ENCODE measurements at regions not wholly inside any gene's neighbourhood (a gene's known extent, or its start where the extent isn't known, plus 50 kb on each side); places are given as distances from the start of the nearest gene placed in this dataset.
"Not testable (repeated sequence)": the region's sequence is repeated elsewhere in the genome, so short reads cannot be mapped to it uniquely, and the experiment has no call there.

DNA sequence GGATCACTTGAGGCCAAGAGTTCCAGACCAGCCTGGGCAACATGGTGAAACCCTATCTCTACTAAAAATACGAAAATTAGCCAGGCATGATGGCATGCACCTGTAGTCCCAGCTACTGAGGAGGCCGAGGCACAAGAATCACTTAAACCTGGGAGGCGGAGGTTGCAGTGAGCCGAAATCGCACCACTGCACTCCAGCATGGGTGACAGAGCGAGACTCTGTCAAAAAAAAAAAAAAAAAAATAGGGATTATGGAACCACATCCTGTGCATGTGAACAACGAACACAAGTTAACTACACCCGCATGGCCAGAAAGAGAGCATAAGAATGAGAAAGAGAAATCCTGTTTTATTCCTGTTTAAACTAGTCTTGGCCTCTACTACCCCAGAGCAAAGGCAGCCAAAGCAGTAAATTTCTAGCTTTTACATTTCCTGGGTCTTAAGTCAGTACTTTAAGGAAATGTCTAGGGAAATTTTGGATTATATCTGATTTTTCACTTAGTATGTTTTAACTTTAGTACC lies 79.1 kb downstream of the KATNIP start:
- H3K27ac Mint-ChIP-seq, result peak overlapping the region in 1 of 2 donors; percentile 21
- H3K9me3 Mint-ChIP-seq, result not testable (repeated sequence)

GRCh38 chr16:27632216-27632615 lies 82.3 kb downstream of the KATNIP start:
- ATAC-seq (no peak), DNase-seq (ENCODE audit: low spot score) (no peak)
- Mint-ChIP-seq H3K27me3 (no peaks in the 10 kb centered on the region), H3K27ac (no peak overlapping the region), H3K9me3 (no peaks in the 10 kb centered on the region), H3K4me3 (no peak overlapping the region), H3K4me1 (ENCODE audit: low read depth in 2 of 2) (no peaks in the 10 kb centered on the region), H3K36me3 (no peaks in the 10 kb centered on the region)

More for the DNA sequence above, 79.1 kb downstream of the KATNIP start:
- not testable (repeated sequence) for ATAC-seq; H3K4me3 Mint-ChIP-seq; H3K4me1 Mint-ChIP-seq (ENCODE audit: low read depth in 2 of 2); H3K27me3 Mint-ChIP-seq; H3K36me3 Mint-ChIP-seq; DNase-seq (ENCODE audit: low spot score)

- H3K9me3 Mint-ChIP-seq, result no peaks in the 10 kb centered on the region
- ATAC-seq, result no peak
- no peaks in the 10 kb centered on the region for H3K36me3 Mint-ChIP-seq
- H3K4me3 Mint-ChIP-seq, result no peak overlapping the region
- no peak for DNase-seq (ENCODE audit: low spot score)
- H3K27ac Mint-ChIP-seq, result no peak overlapping the region
- no peaks in the 10 kb centered on the region for H3K4me1 Mint-ChIP-seq (ENCODE audit: low read depth in 2 of 2)
- H3K27me3 Mint-ChIP-seq, result no peaks in the 10 kb centered on the region
Measured at GRCh38 chr16:27633221-27633620, 83.3 kb downstream of the KATNIP start.

GRCh38 chr16:27633721-27634120 lies 83.8 kb downstream of the KATNIP start:
- H3K36me3 Mint-ChIP-seq, result no peaks in the 10 kb centered on the region
- H3K9me3 Mint-ChIP-seq, result no peaks in the 10 kb centered on the region
- H3K27me3 Mint-ChIP-seq, result no peaks in the 10 kb centered on the region
- ATAC-seq (no peak), DNase-seq (ENCODE audit: low spot score) (no peak)
- H3K4me1 Mint-ChIP-seq (ENCODE audit: low read depth in 2 of 2), result no peaks in the 10 kb centered on the region
- H3K27ac Mint-ChIP-seq, result no peak overlapping the region
- H3K4me3 Mint-ChIP-seq, result no peak overlapping the region

- Mint-ChIP-seq H3K4me1 (ENCODE audit: low read depth in 2 of 2) (no peaks in the 10 kb centered on the region), H3K36me3 (no peaks in the 10 kb centered on the region), H3K27me3 (no peaks in the 10 kb centered on the region), H3K9me3 (no peaks in the 10 kb centered on the region), H3K27ac (no peak overlapping the region), H3K4me3 (no peak overlapping the region)
- no peak for DNase-seq (ENCODE audit: low spot score)
- ATAC-seq, result no peak
Measured at GRCh38 chr16:27634779-27635178, 84.8 kb downstream of the KATNIP start.

GRCh38 chr16:27636453-27637240 lies 86.7 kb downstream of the KATNIP start:
- H3K9me3 Mint-ChIP-seq, result no peaks in the 10 kb centered on the region

GRCh38 chr16:27638833-27639560 lies 89.1 kb downstream of the KATNIP start:
- no peaks in the 10 kb centered on the region for H3K4me1 Mint-ChIP-seq (ENCODE audit: low read depth in 2 of 2)
- H3K9me3 Mint-ChIP-seq, result peaks cover 3% of the 10 kb centered on the region
- no peaks in the 10 kb centered on the region for H3K27me3 Mint-ChIP-seq
- H3K4me3 Mint-ChIP-seq, result no peak overlapping the region
- no peak for ATAC-seq
- H3K27ac Mint-ChIP-seq, result no peak overlapping the region
- no peaks in the 10 kb centered on the region for H3K36me3 Mint-ChIP-seq
- no peak for DNase-seq (ENCODE audit: low spot score)

More at GRCh38 chr16:27636453-27637240, 86.7 kb downstream of the KATNIP start:
- DNase-seq (ENCODE audit: low spot score) (no peak), ATAC-seq (no peak)
- Mint-ChIP-seq H3K27ac (no peak overlapping the region), H3K4me1 (ENCODE audit: low read depth in 2 of 2) (no peaks in the 10 kb centered on the region), H3K27me3 (no peaks in the 10 kb centered on the region), H3K4me3 (no peak overlapping the region), H3K36me3 (no peaks in the 10 kb centered on the region)

GRCh38 chr16:27639561-27640276 lies 89.8 kb downstream of the KATNIP start:
- no peak overlapping the region for H3K4me3 Mint-ChIP-seq

GRCh38 chr16:27640277-27640600 lies 90.3 kb downstream of the KATNIP start:
- Mint-ChIP-seq H3K4me1 (ENCODE audit: low read depth in 2 of 2) (no peaks in the 10 kb centered on the region), H3K9me3 (peaks cover 3% of the 10 kb centered on the region), H3K36me3 (no peaks in the 10 kb centered on the region), H3K27me3 (no peaks in the 10 kb centered on the region), H3K4me3 (no peak overlapping the region), H3K27ac (no peak overlapping the region)
- DNase-seq (ENCODE audit: low spot score) (no peak), ATAC-seq (no peak)

More at GRCh38 chr16:27639561-27640276, 89.8 kb downstream of the KATNIP start:
- no peak overlapping the region for H3K27ac Mint-ChIP-seq
- H3K9me3 Mint-ChIP-seq, result peaks cover 3% of the 10 kb centered on the region
- H3K27me3 Mint-ChIP-seq, result no peaks in the 10 kb centered on the region
- DNase-seq (ENCODE audit: low spot score) (no peak), ATAC-seq (peak; percentile 40 to 62)
- no peaks in the 10 kb centered on the region for H3K36me3 Mint-ChIP-seq
- no peaks in the 10 kb centered on the region for H3K4me1 Mint-ChIP-seq (ENCODE audit: low read depth in 2 of 2)

DNA sequence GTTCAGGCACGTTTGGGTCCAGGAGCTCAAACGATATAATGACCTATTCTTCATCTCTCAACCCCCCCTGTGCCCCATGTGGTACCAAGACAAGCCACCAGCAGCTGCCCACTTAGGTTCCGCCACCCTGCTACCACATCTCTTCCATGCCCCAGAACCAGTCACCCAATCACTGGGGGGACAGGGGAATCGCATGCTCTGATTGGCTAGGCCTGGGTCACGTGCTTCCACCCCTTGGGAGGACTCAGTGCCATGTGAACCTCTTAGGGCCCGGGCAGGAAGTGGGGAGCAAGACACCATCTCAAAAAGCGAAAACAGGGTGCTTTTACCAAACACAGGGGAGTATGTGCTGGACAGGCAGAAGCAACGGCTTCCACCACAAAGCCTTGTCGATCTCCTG lies 91.3 kb downstream of the KATNIP start:
- no peaks in the 10 kb centered on the region for H3K27me3 Mint-ChIP-seq
- H3K27ac Mint-ChIP-seq, result no peak overlapping the region
- DNase-seq (ENCODE audit: low spot score) (no peak), ATAC-seq (no peak)
- H3K4me1 Mint-ChIP-seq (ENCODE audit: low read depth in 2 of 2), result no peaks in the 10 kb centered on the region
- H3K36me3 Mint-ChIP-seq, result no peaks in the 10 kb centered on the region
- peaks cover 3% of the 10 kb centered on the region for H3K9me3 Mint-ChIP-seq
- no peak overlapping the region for H3K4me3 Mint-ChIP-seq

DNA sequence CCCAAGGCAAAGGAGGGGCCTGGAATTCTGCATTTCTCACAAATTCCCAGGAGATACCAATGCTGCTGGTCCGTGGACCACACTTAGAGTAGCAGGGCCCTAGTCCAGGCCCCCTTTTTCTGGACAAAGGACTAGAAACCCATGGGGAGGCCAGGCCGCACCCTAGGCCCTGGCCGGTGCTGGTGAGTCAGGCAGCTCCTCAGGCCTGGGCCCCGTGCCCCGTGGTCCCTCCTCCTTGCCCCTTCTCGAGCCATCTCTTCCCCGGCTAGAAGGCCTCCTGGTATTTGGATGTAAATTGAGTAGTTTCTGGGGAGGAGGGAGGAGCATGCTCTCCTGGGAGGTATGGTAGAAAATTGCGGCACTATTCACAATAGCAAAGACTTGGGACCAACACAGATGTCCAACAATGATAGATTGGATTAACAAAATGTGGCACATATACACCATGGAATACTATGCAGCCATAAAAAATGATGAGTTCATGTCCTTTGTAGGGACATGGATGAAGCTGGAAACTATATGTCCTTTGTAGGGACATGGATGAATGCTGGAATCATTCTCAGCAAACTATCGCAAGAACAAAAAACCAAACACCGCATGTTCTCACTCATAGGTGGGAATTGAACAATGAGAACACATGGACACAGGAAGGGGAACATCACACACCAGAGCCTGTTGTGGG lies 91.9 kb downstream of the KATNIP start:
- H3K4me3 Mint-ChIP-seq; ATAC-seq; H3K36me3 Mint-ChIP-seq; H3K4me1 Mint-ChIP-seq (ENCODE audit: low read depth in 2 of 2); DNase-seq (ENCODE audit: low spot score); H3K9me3 Mint-ChIP-seq; H3K27ac Mint-ChIP-seq; H3K27me3 Mint-ChIP-seq: not testable (repeated sequence)

DNA sequence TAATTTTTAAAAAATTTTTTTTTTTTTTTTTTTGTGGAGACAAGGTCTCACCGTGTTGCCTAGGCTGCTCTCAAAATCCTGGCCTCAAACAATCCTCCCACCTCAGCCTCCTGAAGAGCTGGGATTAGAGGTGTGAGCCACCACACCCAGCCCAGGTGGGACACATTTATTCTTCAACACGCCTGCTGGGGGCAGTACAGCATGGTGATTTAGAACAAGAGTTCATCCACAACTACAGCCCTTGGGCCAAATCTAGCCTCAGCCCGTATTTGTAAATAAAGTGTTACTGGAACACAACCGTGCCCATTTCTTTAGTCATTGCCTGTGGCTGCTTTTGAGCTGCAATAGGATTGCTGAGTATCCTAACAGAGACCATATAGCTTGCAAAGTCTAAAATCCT lies 92.8 kb downstream of the KATNIP start:
- H3K27me3 Mint-ChIP-seq, result no peaks in the 10 kb centered on the region
- peaks cover 3% of the 10 kb centered on the region for H3K9me3 Mint-ChIP-seq
- H3K36me3 Mint-ChIP-seq, result no peaks in the 10 kb centered on the region
- H3K4me1 Mint-ChIP-seq (ENCODE audit: low read depth in 2 of 2), result no peaks in the 10 kb centered on the region
- H3K4me3 Mint-ChIP-seq, result no peak overlapping the region
- no peak overlapping the region for H3K27ac Mint-ChIP-seq
- ATAC-seq (no peak), DNase-seq (ENCODE audit: low spot score) (no peak)

GRCh38 chr16:27644165-27644564 lies 94.2 kb downstream of the KATNIP start:
- ATAC-seq (no peak), DNase-seq (ENCODE audit: low spot score) (no peak)
- no peaks in the 10 kb centered on the region for H3K27me3 Mint-ChIP-seq
- H3K4me3 Mint-ChIP-seq, result no peak overlapping the region
- peaks cover 3% of the 10 kb centered on the region for H3K9me3 Mint-ChIP-seq
- H3K36me3 Mint-ChIP-seq, result no peaks in the 10 kb centered on the region
- H3K27ac Mint-ChIP-seq, result no peak overlapping the region
- no peaks in the 10 kb centered on the region for H3K4me1 Mint-ChIP-seq (ENCODE audit: low read depth in 2 of 2)

Data from natural killer cell treated with Interleukin-12 subunit alpha and Interleukin-12 subunit beta and Interleukin-15 and Interleukin-18, amount 100 ng/mL, for 72 hours (primary cell).